H1 (cell line): ENCODE measurements at regions not wholly inside any gene's neighbourhood (a gene's known extent, or its start where the extent isn't known, plus 50 kb on each side); places are given as distances from the start of the nearest gene placed in this dataset.

Source experiments
- CTCF ChIA-PET: fragments of 300-600 bp; sonication (Branson Sonifier 250); formaldehyde crosslinking; loops from one replicate; lab custom pipeline; 2021; ENCODE audit not compliant: partially characterized antibody; lab: Charles Lee
- POLR2A ChIA-PET: fragments of 300-600 bp; sonication (Branson Sonifier 250); formaldehyde crosslinking; loops from one replicate; lab custom pipeline; 2021; ENCODE audit warnings: inconsistent platforms; ENCODE audit not compliant: partially characterized antibody; lab: Charles Lee
- DNase-seq, 2 experiments: peaks; one replicate each; pipeline versions ENCODE4 v3.0.0 to v3.0.0-alpha.2; 2010 to 2022; ENCODE audit warnings: low spot score in 2 of 2, low read depth in 1 of 2, mixed read lengths in 1 of 2
- FAIRE-seq: peaks from 2 replicates; lab custom pipeline; 2011; peaks lifted over from hg19 to GRCh38; lab: Jason Lieb, UNC
- H2AFZ ChIP-seq: 2 replicates; pipeline ENCODE4 v1.8.1; 2012; ENCODE audit warnings: low read length, inconsistent platforms
- H2AK5ac ChIP-seq: 2 replicates; pipeline ENCODE4 v1.6.1; 2013; ENCODE audit warnings: low read depth, low read length
- H2BK120ac ChIP-seq: replicated peaks from 2 replicates; pipeline ENCODE3; 2013; ENCODE audit warnings: low read depth, low read length, inconsistent platforms
- H2BK12ac ChIP-seq: 2 replicates; pipeline ENCODE4 v1.6.1; 2013; ENCODE audit warnings: low read depth, low read length
- H2BK15ac ChIP-seq: 2 replicates; pipeline ENCODE4 v1.6.1; 2013; ENCODE audit warnings: low read length
- H2BK20ac ChIP-seq: 2 replicates; pipeline ENCODE4 v1.6.1; 2013; ENCODE audit warnings: low read length
- H2BK5ac ChIP-seq: 2 replicates; pipeline ENCODE4 v1.6.1; 2013; ENCODE audit warnings: low read depth, low read length
- H3K14ac ChIP-seq: 2 replicates; pipeline ENCODE4 v1.6.1; 2013; ENCODE audit warnings: inconsistent platforms; ENCODE audit not compliant: insufficient read length
- H3K18ac ChIP-seq: 2 replicates; pipeline ENCODE4 v1.6.1; 2013; ENCODE audit warnings: low read length; ENCODE audit errors: extremely low read depth
- H3K23ac ChIP-seq: 2 replicates; pipeline ENCODE4 v1.6.1; 2013; ENCODE audit warnings: inconsistent platforms; ENCODE audit not compliant: insufficient read length
- H3K23me2 ChIP-seq: 2 replicates; pipeline ENCODE4 v1.6.1; 2013; ENCODE audit warnings: low read depth, low read length
- H3K27ac ChIP-seq: 2 replicates; pipeline ENCODE4 v1.6.1; 2011; ENCODE audit warnings: low read depth, low read length, inconsistent platforms
- H3K27me3 ChIP-seq, 4 experiments: replicated peaks in 1 of 4; 1 replicate in 1 of 4; 2 replicates in 3 of 4; pipeline versions ENCODE4 v1.6.1 to v1.8.1; 2011 to 2013; ENCODE audit warnings: low read length in 3 of 4, mild to moderate bottlenecking in 3 of 4, inconsistent platforms in 2 of 4, mixed read lengths in 2 of 4, moderate library complexity in 1 of 4; ENCODE audit not compliant: control insufficient read depth in 3 of 4, insufficient read depth in 3 of 4; ENCODE audit errors: extremely low read depth in 1 of 4
- H3K36me3 ChIP-seq, 4 experiments: 2 replicates each; pipeline versions ENCODE4 v1.6.1 to v1.8.1; 2011 to 2013; ENCODE audit warnings: mild to moderate bottlenecking in 4 of 4, low read length in 3 of 4, moderate library complexity in 2 of 4, control low read depth in 1 of 4, inconsistent platforms in 1 of 4; ENCODE audit not compliant: insufficient read depth in 4 of 4, control insufficient read depth in 2 of 4
- H3K4ac ChIP-seq: replicated peaks from 2 replicates; pipeline ENCODE3; 2013; ENCODE audit warnings: low read length, low read depth, mixed read lengths, inconsistent platforms; ENCODE audit not compliant: insufficient read length
- H3K4me1 ChIP-seq, 4 experiments: replicated peaks in 1 of 4; 1 replicate in 1 of 4; 2 replicates in 3 of 4; pipeline versions ENCODE4 v1.6.1 to v1.8.1; 2011 to 2013; ENCODE audit warnings: low read length in 3 of 4, inconsistent platforms in 2 of 4, mixed read lengths in 1 of 4; ENCODE audit not compliant: insufficient read depth in 4 of 4, control insufficient read depth in 3 of 4
- H3K4me2 ChIP-seq, 2 experiments: 2 replicates each; pipeline versions ENCODE4 v1.6.1 to v1.8.1; 2011 to 2013; ENCODE audit warnings: low read depth in 2 of 2, low read length in 2 of 2, control low read depth in 1 of 2, inconsistent platforms in 1 of 2, mild to moderate bottlenecking in 1 of 2; ENCODE audit not compliant: insufficient read depth in 1 of 2
- H3K4me3 ChIP-seq, 4 experiments: fragments of 200-600, 300-600 bp in 1 of 4; sonication (generic), shearing (Covaris generic), sonication (Bioruptor Twin) in 1 of 4; 2 replicates each; pipeline versions ENCODE4 v1.5.1 to v1.8.1; 2011 to 2016; ENCODE audit warnings: low read length in 4 of 4, low read depth in 3 of 4, control low read depth in 2 of 4, inconsistent platforms in 2 of 4, mild to moderate bottlenecking in 2 of 4, mixed read lengths in 1 of 4, moderate library complexity in 1 of 4; ENCODE audit not compliant: insufficient read depth in 2 of 4; ENCODE audit errors: extremely low read depth in 1 of 4
- H3K56ac ChIP-seq: replicated peaks from 2 replicates; pipeline ENCODE3; 2013; ENCODE audit warnings: low read depth, mild to moderate bottlenecking, mixed read lengths, low read length, inconsistent platforms; ENCODE audit not compliant: insufficient read length
- H3K79me1 ChIP-seq: 2 replicates; pipeline ENCODE4 v1.6.1; 2013; ENCODE audit warnings: low read depth, low read length, control low read depth
- H3K79me2 ChIP-seq, 2 experiments: 2 replicates each; pipeline versions ENCODE4 v1.6.1 to v1.8.1; 2012 to 2013; ENCODE audit warnings: low read length in 2 of 2, mild to moderate bottlenecking in 2 of 2, inconsistent platforms in 1 of 2; ENCODE audit not compliant: insufficient read depth in 2 of 2, control insufficient read depth in 1 of 2
- H3K9ac ChIP-seq, 4 experiments: replicated peaks in 1 of 4; 1 replicate in 1 of 4; 2 replicates in 3 of 4; pipeline versions ENCODE4 v1.6.1 to v1.8.1; 2011 to 2013; ENCODE audit warnings: low read depth in 3 of 4, low read length in 3 of 4, control low read depth in 2 of 4, mild to moderate bottlenecking in 2 of 4, moderate library complexity in 2 of 4, inconsistent platforms in 1 of 4; ENCODE audit errors: extremely low read depth in 1 of 4
- H3K9me3 ChIP-seq, 2 experiments: 2 replicates each; pipeline versions ENCODE4 v1.6.1 to v1.8.1; 2012 to 2013; ENCODE audit warnings: mild to moderate bottlenecking in 2 of 2, moderate library complexity in 2 of 2, control low read depth in 1 of 2, inconsistent platforms in 1 of 2, low read depth in 1 of 2, low read length in 1 of 2, mixed read lengths in 1 of 2; ENCODE audit not compliant: insufficient read depth in 2 of 2
- H4K20me1 ChIP-seq, 2 experiments: replicated peaks in 1 of 2; 2 replicates each; pipeline versions ENCODE3 to v1.8.1; 2011 to 2013; ENCODE audit warnings: inconsistent platforms in 2 of 2, low read length in 2 of 2, mild to moderate bottlenecking in 1 of 2; ENCODE audit not compliant: insufficient read depth in 2 of 2, control insufficient read depth in 1 of 2
- H4K5ac ChIP-seq: 2 replicates; pipeline ENCODE4 v1.6.1; 2013; ENCODE audit warnings: low read length, low read depth, mixed read lengths, inconsistent platforms; ENCODE audit not compliant: insufficient read length
- H4K8ac ChIP-seq: 2 replicates; pipeline ENCODE4 v1.8.0; 2013; ENCODE audit warnings: mild to moderate bottlenecking, moderate library complexity, low read length, inconsistent platforms; ENCODE audit not compliant: insufficient read depth; ENCODE audit errors: extremely low read depth
- H4K91ac ChIP-seq: replicated peaks from 2 replicates; pipeline ENCODE3; 2013; ENCODE audit warnings: low read length, mixed read lengths, inconsistent platforms; ENCODE audit not compliant: insufficient read length
- ATF2 ChIP-seq: IDR thresholded peaks from 2 replicates; pipeline ENCODE4 v1.6.1; 2012; ENCODE audit warnings: low read length, inconsistent platforms
- CEBPB ChIP-seq: IDR thresholded peaks from 2 replicates; pipeline ENCODE4 v1.6.1; 2012; ENCODE audit warnings: low read depth, low read length
- CHD2 ChIP-seq: IDR thresholded peaks from 2 replicates; pipeline ENCODE4 v1.6.1; 2012; ENCODE audit warnings: low read length, improper control_type of control experiment
- CREB1 ChIP-seq: IDR thresholded peaks from 2 replicates; pipeline ENCODE4 v1.6.1; 2012; ENCODE audit warnings: inconsistent platforms
- CTBP2 ChIP-seq: IDR thresholded peaks from 2 replicates; pipeline ENCODE4 v1.7.0; 2011; ENCODE audit warnings: borderline replicate concordance, mild to moderate bottlenecking, moderate library complexity, mixed read lengths, low read length; ENCODE audit not compliant: insufficient read depth, insufficient read length
- E2F6 ChIP-seq: IDR thresholded peaks from 2 replicates; pipeline ENCODE4 v1.6.1; 2012; ENCODE audit warnings: inconsistent platforms
- GTF2F1 ChIP-seq: IDR thresholded peaks from 2 replicates; pipeline ENCODE4 v1.6.1; 2012; ENCODE audit warnings: low read depth, low read length, improper control_type of control experiment, borderline replicate concordance
- KDM5A ChIP-seq: fragments of 200-600 bp; IDR thresholded peaks from 2 replicates; pipeline ENCODE4 v1.7.1; 2012; ENCODE audit warnings: mild to moderate bottlenecking, low read length, inconsistent platforms, mixed read lengths
- POLR2A ChIP-seq, 2 experiments: IDR thresholded peaks; 1 replicate in 1 of 2; 2 replicates in 1 of 2; pipeline ENCODE4 v1.6.1; 2011; ENCODE audit warnings: low read depth in 2 of 2, low read length in 2 of 2, mild to moderate bottlenecking in 2 of 2; ENCODE audit errors: control extremely low read depth in 1 of 2
- RAD21 ChIP-seq, 2 experiments: IDR thresholded peaks in 1 of 2; conservative IDR thresholded peaks in 1 of 2; 2 replicates each; pipeline ENCODE4 v1.6.1; 2011; ENCODE audit warnings: low read depth in 2 of 2, low read length in 2 of 2, improper control_type of control experiment in 1 of 2, inconsistent platforms in 1 of 2, mild to moderate bottlenecking in 1 of 2, moderate library complexity in 1 of 2
- SP2 ChIP-seq: IDR thresholded peaks from 2 replicates; pipeline ENCODE4 v1.6.1; 2012; ENCODE audit warnings: mild to moderate bottlenecking, low read length, inconsistent platforms
- TBP ChIP-seq: IDR thresholded peaks from 2 replicates; pipeline ENCODE4 v1.6.1; 2011; ENCODE audit warnings: low read depth, low read length, improper control_type of control experiment
- TCF12 ChIP-seq: IDR thresholded peaks from 2 replicates; pipeline ENCODE4 v1.6.1; 2011; ENCODE audit warnings: low read depth, mild to moderate bottlenecking, low read length
- YY1 ChIP-seq: IDR thresholded peaks from 2 replicates; pipeline ENCODE4 v1.6.1; 2011; ENCODE audit warnings: low read depth, mild to moderate bottlenecking, low read length
- WGBS, 2 experiments: shearing (Covaris generic) in 1 of 2; methylation state at CpG; one replicate each; pipeline versions ENCODE4 v1.1.6 to v1.1.7; 2013 to 2015; ENCODE audit warnings: low lambda C conversion rate in 2 of 2, mixed read lengths in 2 of 2, inconsistent platforms in 1 of 2, low coverage in 1 of 2, missing lambda C conversion rate in 1 of 2; ENCODE audit not compliant: insufficient replicate concordance in 2 of 2, insufficient coverage in 1 of 2, insufficient read length in 1 of 2; ENCODE audit errors: extremely low coverage in 1 of 2, missing lambda C conversion rate in 1 of 2; 5-methylcytosine and 5-hydroxymethylcytosine counted together

- Histone ChIP-seq H3K27ac (no peak overlapping the region), H3K4me1 (no peaks in the 10 kb centered on the region), H3K23ac (no peak overlapping the region), H2BK15ac (no peak overlapping the region), H3K36me3 (no peaks in the 10 kb centered on the region), H3K23me2 (no peaks in the 10 kb centered on the region), H3K56ac (no peak overlapping the region), H4K8ac (no peak overlapping the region), H2AK5ac (no peak overlapping the region), H2BK5ac (no peak overlapping the region), H2BK120ac (no peak overlapping the region), H4K91ac (no peak overlapping the region), H4K5ac (no peak overlapping the region), H3K4me3 (no peak overlapping the region), H3K18ac (no peak overlapping the region), H2AFZ (no peak overlapping the region), H3K79me2 (no peaks in the 10 kb centered on the region), H3K27me3 (no peaks in the 10 kb centered on the region), H3K79me1 (no peaks in the 10 kb centered on the region), H2BK20ac (no peak overlapping the region), H3K4ac (no peak overlapping the region), H3K4me2 (no peak overlapping the region), H3K9me3 (no peaks in the 10 kb centered on the region), H3K9ac (no peak overlapping the region), H4K20me1 (no peaks in the 10 kb centered on the region), H2BK12ac (no peak overlapping the region), H3K14ac (no peak overlapping the region)
- WGBS, 2 experiments, result 97% methylated on average over 2 of the region's 2 CpGs; no CpG with 5 or more reads in 1 of the 2 experiments
- POLR2A ChIA-PET, result no interaction called here
- FAIRE-seq, result no peak
- DNase-seq, result no peak
- CTCF ChIA-PET, result interaction anchor here (1.2 to 1.7 kb wide), 3 partner anchors 8 to 15 kb away, joined by 3 to 7 read pairs (median 4); no protein-coding TSS in a partner anchor
- TF ChIP-seq CREB1 (no peak), GTF2F1 (no peak), YY1 (no peak), CTBP2 (no peak), KDM5A (no peak), E2F6 (no peak), POLR2A (IDR thresholded peaks at IDR 0.05; ENCODE audit: control extremely low read depth in 1 of 2, low read depth in 2 of 2, low read length in 2 of 2) (no peak), RAD21 (IDR thresholded peaks at IDR 0.05 in 1 of 2, conservative IDR thresholded peaks at IDR 0.05 in 1 of 2; ENCODE audit: low read depth in 2 of 2, low read length in 2 of 2) (no peak), SP2 (no peak), CHD2 (no peak), TCF12 (no peak), ATF2 (no peak), TBP (no peak), CEBPB (no peak)
These were observed 247.7 kb upstream of the NDST3 start for GRCh38 chr4:117786566-117786965.
